DMS153 treated with DMSO at 0.1 percent for 48 hours (cell line): ENCODE measurements at regions not wholly inside any gene's neighbourhood (a gene's known extent, or its start where the extent isn't known, plus 50 kb on each side); places are given as distances from the start of the nearest gene placed in this dataset.

ENCODE experiments used
- DNase-seq: peaks from one replicate; lab custom pipeline; 2025; ENCODE audit not compliant: unreplicated experiment; lab: John Stamatoyannopoulos, UW

DNA sequence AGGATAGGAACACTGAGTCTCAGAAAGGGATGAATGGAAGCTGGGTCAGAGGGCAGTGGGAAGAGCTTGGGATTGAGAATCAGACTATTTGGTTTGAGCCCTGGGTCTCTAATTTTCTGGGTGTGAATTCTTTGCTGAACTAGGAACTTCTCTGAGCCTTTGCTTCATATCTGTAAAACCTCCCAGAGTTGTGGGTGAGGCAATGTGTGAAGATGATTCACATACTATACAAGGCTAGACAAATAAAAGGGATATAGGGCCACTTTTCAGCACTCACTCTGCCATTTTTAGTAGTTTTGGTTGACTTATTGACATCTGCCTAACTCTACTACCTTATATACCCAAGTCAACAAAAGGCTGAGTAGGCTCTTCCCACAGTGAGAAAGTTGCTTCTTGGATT, 77.7 kb upstream of the JUN start:
- no peak for DNase-seq

DNA sequence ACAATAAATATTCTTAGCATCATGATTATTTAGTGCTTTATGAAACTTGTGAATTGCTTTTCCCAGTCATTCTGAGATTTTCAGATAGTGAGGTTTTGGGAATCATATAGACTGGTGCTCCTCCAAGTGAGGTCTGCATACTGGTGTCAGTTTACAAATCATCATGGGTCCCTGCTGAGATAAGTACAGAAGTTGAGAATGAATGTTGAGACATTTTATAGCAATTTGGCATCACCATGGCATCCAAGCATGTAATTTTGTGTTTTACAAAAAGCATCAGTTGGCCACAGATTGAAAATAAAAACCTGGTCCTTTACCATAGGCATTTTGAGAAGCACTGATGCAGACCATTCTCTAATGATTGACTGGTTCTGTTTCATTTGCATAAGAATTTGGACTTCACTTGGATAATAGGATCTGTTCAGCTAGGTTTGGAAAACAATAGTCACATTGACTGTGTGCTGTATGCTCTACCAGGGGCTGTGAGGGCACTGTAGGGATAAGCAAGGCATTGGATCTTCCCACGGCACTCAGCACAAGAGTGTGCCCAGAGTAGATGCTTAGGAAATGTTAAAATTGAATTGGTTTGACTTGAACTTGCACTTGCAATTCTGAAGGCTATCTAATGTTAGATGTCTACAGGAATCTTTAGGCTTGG, 79.0 kb upstream of the JUN start:
- DNase-seq = no peak

DNA sequence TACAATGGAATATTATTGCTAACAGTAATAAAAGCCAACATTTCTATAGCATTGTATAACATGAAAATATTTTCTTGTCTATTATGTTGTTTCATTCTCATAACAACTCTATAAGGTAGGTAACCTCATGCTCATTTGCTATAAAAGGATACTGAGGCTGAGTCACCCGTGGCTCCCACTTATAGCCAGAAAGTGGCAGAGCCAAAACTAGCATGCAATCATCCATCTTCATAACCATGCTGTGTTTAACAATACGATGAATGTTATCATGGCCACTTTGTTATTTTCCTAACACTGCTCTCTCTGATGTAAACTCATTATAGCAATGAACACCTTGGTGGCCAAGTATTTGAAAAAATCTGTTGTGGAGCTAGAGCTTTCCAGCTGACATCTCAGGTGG, 80.8 kb upstream of the JUN start:
- no peak for DNase-seq

DNA sequence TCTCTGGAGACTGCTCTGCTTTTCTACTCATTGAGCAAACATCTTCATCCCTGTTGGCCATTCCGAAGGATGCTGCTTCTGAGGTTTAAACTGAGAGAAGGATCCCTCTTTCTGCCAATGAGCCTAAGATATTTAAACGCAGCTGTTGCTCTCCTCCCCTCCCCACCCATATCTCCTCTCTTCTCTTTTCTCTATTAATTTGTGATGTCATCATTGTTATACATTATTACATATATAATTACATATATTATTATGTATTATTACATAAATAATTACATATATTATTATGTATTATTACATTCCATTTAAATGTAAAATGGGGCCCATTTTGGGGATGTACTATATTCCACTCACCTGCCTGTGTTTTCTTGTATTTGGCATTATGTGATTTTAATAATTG, 82.7 kb upstream of the JUN start:
- no peak for DNase-seq

DNA sequence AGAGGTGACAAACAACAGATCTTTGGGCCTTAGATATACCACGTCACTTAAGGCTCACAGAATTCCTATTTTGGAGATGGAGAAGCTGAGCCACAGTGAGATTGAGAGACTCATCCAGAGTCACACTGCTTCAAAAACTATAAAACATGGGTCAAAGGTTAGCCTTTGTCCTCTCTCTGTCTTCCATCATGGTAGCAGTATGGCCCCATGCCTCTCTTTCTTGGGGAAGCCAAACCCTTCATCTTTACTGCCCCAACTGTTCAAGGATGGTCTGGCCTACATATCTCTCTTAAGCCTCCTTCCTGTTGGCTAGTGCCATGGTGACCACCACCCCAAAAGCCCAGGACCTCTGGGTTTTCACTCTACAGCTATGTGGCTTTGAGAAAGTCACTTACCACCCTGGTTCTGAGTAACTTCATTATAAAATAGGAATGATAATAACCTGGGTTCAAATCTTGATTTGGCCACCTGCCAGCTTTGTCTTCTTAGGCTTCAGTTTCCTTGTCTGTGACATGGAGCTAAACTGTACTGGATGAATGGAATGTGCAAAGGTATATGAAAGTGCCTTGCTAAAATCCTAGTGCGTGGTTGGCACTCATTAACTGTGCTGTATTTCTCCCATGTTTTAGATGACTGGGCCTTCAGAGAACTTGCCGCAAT, 85.9 kb upstream of the JUN start:
- DNase-seq = no peak

DNA sequence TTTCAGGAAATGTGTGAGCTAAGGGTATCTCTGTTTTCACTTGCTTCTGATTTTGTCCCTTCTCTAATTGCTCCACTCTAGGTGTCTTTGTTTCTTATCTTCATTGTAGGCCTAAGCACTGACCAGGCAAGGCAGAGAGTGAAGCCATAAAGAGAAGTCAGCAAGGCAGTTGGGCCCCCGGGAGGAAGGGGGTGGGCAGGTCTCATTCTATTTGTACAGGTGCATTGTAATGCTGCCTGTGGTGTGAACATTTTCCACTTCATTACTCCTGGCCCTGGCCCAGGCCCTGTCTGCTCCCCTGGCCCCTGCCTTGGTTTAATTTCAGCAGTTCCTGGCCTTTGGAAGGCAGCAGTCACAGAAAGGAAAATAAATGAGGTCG, 86.4 kb upstream of the JUN start:
- peak; percentile 81 for DNase-seq

DNA sequence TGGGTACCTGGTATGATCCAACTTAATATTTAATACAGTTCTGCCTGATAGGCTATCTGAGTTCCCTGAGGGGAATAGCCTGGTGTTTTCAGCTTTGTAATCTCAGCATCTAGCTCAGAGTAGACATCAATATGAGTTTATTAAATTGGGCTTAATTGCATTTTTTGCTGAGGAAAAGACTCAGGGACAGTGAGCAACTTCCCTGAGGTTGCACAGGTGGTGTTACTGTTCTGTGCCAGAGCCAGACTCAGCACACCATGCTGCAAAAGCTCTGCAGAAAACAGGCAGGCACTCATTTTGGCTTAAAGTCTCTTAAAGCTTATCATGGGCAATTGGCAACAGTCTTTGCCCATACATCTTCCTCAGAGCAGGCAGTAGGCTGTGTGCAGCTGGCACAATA, 90.5 kb upstream of the JUN start:
- no peak for DNase-seq

DNA sequence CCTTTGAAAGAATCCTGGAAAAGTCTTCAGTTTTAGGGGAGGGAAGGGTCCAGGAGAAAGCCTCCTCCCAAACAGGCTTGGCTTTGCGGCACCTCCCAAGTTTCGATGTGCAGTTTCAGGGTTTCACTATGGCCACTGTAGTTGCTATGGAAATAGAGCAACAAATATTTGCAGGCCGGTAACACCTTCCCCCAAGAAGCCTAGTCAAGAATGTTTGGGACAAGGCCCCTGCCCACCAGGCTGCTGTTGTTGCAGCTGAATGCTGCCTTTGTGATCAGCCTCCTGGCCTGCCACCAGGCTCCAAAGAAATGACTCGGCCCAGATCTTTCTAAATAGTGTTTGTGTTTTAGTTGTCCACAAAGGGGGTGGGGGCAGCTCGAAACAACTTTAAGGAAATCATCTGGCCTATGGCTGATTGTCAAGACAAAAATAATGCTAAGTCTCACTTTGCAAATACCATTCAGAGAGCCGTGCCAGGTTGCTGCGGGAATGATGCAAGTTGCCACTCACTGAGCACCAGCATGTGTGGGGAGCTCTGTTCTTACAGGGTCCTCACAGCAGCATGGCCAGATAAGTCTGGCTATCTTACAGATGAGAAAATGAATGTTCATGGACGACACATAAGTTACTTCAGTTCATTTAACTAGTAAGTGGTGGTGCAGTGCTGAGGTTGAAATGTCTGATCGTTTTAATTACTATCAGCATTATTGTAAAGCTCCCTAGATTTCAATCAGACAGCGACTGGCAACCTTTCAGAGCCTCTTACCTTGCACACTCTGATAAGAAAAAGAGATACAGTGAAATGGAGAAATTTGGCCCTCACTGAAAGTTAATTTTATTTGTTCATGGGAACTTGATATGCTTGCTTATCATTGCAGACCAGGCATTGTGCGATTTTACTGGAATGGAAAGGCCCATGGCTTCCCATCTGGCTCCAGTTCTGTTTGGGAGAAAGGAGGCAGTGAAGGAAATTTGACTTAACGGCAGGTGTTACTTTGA, 91.2 kb upstream of the JUN start:
- DNase-seq = peak; percentile 92

DNA sequence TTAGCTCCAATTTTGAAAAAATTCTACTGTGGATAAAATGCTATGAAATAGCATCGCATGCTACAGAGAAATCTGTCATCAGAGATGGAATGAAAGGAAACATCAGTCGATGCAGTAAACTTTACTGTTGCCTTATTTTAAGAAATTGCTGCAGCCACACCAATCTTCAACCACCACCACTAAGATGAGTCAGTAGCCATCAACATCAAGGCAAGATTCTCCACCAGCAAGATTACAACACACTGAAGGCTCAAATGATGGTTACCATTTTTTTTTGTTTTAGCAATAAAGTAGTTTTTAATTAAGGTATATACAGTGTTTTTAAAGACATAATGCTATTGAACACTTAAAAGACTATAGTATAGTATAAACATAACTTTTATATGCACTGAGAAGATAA, 95.6 kb upstream of the JUN start:
- no peak for DNase-seq

DNA sequence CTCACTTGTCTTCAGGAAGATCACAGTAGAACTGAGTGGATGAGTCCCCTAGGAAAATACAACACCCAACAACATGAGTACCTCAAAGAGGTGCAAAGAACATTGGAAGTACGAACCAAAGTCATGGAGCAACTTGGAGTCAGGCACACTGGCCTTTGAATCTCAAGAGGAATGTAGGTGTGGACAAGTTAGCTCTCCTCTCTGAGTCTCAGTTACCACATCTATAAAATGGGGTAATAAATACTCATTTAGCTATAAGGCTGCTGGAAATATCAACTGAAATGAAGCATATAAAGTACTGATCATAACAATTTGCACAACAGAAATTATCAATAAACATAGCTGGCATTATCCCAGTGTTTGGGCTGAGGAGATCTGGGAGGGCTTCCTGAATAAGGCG, 96.7 kb upstream of the JUN start:
- no peak for DNase-seq

DNA sequence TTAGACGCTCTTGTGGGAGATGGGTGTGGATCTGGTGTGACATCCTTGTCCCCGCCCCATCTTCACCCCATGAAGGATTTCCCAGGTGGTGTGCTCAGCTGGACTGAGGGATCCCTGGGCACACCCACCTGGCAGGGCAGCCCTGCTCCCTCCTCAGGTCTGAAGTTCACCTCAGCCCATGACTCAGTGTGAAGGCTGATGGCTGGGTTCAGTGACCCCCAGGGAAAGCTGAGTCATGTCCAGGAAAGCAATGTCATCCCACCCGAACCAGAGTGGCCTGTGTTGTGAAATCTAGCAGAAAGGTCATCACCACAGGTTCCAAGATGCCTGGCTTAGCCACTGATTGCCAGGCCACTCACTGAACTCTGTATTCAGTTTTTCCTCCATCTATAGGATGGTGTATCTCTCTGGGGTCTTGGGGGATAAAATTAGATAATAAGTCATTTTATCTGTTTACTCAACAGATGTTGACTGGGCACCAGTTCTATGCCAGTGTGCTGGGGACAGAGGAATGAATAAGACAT, 97.7 kb upstream of the JUN start:
- no peak for DNase-seq

DNA sequence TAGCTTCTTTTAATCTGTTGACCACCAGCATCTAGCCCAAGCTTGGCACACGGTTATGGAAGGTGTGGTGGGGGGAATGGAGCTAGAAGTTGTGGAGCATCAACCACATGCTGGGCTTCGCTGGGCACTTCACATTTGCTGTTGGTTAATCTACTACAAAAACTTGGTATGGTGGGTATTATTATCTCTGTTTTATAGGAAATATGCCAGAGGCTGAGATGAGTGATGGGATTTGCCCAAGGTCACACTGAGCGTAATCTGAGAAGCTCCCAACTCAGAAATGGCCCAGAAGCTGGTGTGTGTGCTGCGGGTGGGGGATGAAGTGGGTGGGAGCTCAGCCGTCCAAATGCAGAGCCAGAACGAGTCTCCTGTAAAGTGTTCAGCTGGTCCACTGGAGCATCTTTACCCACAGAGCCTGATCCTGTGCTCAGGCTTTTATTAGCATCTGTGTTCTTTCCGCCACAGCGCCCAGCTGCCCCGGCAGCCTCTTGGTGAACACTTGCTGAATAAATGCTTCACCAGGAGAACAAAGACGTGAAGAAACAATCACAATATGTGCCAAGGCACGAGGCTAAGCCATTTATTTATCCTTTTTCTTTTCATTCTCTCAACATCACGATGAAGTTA, 98.6 kb upstream of the JUN start:
- DNase-seq = no peak

DNA sequence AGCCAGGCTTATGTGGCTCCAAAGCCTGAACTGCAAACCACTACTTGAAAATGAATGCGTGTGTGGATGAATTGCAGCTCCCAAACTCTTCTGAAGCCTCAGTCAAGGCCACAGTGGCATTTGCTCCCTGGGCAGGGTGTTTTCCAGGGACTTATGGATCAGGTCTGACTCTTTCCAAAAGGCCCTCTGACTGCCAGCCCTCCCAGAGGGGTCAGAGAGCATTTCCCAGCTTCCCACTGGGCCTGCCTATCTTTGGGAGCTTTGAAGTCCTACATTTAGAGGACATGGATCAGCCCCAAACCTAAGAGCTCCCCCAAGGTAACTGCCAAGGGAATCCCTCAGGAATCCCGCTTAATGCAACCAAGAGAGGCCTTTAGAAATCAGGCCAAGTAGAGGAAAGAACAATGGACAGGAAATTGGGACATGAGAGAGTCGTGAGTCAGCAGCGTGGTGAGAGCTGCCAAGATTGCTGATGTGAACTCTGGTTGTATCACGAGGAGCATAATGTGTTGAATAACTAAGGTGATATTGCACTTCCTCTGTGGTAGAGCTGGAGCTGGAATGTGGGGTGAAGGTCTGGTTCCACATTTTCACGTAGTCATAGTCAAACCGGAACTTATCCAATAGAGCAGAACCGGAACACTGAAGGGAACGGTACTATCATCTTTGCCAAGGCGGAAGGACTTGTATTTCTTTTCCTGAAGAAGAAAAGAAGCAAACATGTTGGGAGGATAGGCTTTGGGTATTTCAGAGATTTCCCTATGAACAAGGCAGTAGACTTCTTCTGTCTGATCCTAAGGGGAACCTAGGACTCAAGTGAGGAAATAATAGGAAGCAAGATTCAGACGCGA, 99.4 kb upstream of the JUN start:
- peak; percentile 79 for DNase-seq

DNA sequence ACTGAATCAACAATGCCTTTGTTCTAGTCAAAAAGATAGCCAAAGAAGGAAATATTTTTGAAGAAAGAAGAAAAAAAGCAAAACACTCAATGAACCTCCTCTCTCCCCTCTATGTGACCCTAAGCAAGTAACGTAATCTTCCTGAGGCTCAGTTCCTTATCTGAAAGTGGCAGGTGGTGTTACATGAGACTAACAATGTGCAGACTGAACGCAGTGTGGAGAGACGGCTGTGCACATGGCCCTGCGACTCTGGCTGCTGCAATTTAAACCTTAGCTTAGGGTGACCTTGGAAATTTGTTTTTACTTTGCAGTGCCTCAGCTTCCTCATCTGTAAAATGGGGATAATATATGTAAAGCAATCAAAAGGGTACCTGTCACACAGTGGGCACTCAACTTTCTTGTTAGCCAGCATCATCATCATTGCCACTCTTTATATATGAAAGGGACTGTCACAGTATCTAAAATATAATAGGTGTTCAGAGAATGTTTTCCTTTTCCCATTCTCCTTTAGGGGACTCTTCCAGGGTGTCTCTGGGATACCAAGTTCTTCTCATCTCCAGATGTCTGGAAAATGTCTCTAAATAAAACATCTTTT, 100.1 kb upstream of the JUN start:
- DNase-seq = no peak

DNA sequence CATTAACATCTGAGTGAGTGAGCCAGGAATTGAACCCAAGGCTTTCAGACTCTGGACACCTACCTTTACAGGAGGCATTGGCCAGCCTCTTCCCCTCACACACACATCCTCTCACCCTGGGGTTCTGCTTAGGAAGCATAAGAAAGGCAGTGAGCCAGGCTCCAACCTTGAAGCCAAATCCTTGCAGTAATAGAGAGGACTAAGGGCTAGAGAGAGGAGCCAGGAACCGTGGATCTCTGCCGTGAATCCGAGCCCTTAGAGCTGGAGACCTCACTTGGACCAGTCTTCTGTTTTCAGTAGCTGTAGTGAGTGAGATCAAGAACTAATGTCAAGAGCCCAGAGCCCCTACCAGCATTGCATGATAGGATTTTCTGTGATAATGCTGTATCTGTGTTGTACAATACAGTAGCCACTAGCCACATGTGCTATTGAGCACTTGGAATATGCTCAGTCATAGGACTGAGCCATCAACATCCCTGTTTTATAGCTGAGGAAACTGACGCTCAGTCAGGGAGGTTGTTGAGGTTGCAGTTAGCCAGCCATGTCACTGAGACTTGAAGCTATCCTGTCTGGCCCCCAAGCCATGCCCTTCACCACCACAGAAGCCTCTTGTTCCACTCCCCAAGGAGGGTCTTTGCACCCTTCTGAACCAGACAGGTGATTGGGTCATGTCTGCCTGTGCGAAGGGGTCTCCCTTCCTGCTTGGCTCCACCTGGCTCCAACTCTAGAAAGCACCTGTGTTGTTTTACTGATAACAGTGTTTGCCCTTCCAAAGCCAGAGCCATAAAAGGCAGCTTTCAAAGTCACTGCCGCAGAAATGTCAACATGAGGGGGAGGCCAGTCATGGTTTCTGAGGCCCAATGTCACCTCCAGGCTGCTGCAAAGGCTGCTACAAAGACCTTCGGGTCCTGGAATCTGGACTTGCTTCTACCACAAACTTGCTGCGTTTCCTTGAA, 101.1 kb upstream of the JUN start:
- peak; percentile 75 for DNase-seq

DNA sequence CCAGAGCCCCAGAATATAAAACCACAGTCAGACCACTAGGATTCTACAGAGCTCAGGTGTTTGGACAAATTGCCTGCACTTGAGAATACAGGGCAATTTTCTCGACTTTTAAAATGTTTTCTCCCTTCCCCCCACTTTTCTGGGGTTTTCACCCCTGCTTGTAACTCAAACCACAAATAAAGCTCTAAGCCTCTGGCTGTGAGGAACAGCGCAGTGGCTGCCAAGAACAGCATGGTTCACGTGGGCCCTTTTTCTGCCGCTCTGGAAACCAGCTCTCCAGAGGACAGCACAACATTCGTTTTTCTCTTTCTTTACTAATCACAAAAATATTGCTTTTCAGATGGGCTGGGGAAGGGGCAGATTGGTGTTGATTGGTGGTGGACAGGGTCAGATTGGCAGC, 102.2 kb upstream of the JUN start:
- no peak for DNase-seq

DNA sequence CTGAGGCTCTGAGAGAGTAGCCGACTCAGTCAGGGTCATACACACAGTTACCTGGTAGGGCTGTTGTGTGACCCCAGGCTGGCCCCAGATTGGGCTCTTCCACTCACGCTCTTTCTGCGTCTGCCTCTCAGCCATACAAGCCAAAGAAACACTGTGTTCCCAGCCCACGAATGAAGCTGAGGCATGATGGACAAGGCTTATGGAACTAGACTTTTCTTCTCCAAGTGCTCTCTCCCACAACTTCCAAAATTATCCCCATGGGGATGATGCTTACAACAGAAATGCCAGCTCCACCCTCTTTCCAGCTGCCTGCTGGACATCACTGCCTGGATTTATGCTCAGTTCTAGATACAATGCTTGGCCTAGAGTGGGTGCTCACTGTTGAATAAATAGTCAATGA, 102.8 kb upstream of the JUN start:
- DNase-seq = no peak

DNA sequence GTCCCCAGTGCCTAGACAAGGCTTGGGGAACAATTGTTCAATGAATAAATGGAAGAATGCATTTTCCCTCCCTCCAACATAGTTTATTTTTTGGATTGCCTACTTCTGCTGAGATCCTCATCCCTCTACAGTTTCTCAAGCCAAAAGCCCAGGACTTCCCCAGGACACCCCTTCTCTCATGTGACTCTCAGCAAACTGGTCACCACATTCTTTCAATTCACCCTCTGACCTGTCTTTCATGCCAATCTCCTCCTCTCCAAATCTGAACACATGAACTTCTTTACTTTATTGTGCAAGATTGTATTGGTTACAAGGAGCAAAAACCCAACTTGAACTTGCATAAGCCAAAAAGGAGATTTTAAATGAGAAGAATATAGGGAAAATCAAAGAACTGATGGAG, 103.2 kb upstream of the JUN start:
- no peak for DNase-seq

DNA sequence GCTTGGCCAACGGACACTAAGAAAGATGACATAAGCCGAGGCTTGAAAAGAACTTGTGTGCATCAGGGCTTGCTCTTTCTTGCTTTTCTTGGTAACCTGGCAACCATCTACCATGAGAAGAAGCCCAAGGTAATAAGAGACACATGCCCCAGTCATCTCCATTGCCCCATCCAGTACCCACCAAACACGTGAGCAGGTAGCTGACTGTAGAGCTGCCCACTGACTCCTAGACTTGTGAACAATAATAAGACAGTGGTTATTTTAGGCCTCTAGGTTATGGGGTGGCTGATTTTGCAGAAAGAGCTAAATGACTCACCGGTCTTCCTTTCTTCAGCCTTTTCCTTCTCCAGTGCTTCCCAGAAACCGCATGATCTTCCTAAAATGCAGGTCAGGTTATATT, 105.0 kb upstream of the JUN start:
- no peak for DNase-seq
